SW 1271 (cell line): ENCODE measurements at regions not wholly inside any gene's neighbourhood (a gene's known extent, or its start where the extent isn't known, plus 50 kb on each side); places are given as distances from the start of the nearest gene placed in this dataset.
"Not testable (repeated sequence)": the region's sequence is repeated elsewhere in the genome, so short reads cannot be mapped to it uniquely, and the experiment has no call there.

ENCODE experiments used
- DNase-seq, 2 experiments: peaks; one replicate each; lab custom pipeline; 2025; lab: John Stamatoyannopoulos, UW

DNA sequence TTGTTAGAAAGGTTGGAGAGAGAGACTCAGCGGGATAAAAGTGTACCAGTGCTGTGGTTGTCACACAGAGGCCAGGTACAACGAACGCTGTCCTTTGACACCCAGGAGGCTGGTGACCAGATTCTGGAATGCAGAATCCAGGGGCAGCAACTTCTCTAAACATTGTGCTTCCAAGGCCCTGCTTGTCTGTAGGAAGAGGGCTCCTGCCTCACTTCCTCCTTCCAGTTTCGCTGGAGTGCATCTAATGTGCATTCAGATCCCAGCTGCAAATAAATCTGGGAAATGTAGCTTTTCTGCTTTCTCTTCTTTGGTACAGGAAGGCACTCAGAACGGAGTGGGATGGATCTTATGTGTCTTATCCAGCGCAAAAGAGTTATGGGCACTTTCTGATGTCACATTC is 171.8 kb upstream of the ATP5MC3 start:
- no peak for DNase-seq

DNA sequence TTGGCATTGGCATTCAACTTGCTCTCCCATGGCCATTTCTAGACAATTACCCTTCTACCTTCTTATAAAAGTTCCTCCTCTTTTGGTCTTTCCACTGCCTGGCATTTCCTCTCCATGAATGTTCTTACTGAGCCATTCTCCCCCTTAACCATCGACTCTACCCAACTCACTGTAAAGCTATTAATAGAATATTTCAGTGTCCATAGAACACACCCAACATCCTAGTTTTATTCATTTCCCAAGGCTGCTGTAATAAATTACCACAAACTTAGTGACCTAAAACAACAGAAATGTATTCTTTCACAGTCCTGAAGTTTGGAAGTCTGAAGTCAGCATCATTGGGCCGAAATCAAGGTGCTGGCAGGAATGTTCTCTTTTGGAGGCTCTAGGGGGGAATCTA is 170.0 kb upstream of the ATP5MC3 start:
- DNase-seq, result no peak

DNA sequence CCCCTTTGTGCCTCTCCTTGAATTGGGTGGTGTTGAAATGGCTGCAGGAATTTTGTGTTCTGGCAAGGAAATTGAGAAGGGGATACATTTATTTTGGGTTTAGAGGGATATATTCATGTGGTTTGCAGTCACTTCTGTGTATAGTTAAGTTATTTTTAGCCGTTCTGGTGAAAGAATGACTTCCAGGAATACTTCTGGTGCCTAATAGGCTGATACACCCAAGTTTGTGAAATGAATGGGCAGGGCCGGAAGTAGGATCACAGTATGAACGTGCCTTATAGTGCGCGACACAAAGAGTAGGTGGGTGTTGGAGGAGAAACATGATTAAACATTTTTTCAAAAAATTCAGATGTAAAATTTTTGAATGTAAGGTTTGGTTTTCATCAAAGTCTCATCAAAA is 168.6 kb upstream of the ATP5MC3 start:
- no peak for DNase-seq

- no peak for DNase-seq
Observed at GRCh38 chr2:175342085-175342484, 160.6 kb upstream of the ATP5MC3 start.

- DNase-seq, result no peak
Observed at GRCh38 chr2:175330195-175330594, 148.7 kb upstream of the ATP5MC3 start.

- DNase-seq, result no peak
Observed at GRCh38 chr2:175326801-175327200, 145.3 kb upstream of the ATP5MC3 start.

DNA sequence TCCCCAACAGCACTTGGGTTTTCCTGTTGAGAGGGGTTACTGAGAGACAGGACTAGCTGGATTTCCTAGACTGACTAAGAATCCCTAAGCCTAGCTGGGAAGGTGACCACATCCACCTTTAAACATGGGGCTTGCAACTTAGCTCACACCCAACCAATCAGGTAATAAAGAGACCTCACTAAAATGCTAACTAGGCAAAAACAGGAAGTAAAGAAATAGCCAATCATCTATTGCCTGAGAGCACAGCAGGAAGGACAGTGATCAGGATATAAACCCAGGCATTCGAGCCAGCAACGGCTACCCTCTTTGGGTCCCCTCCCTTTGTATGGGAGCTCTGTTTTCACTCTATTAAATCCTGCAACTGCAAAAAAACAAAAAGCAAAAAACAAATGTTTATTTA is 144.7 kb upstream of the ATP5MC3 start:
- not testable (repeated sequence) for DNase-seq

DNA sequence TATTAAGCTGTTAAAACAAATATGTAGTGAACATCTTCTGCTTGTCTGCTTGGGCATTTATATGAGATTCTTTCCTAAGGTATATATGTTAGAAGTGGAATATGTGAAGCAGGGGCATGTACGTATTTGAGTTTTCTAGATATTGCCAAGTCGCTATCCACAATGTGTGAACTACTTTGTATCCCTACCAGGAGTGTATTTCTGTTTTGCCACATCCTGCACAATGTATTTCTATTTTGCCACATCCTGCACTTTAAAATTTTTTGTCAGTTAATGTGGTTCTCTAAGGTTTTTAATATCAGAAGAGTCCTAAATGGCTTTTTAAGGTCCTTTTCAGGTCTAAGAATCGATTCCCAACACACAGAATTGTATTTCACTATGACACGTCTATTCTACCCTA is 141.7 kb upstream of the ATP5MC3 start:
- DNase-seq, result no peak

DNA sequence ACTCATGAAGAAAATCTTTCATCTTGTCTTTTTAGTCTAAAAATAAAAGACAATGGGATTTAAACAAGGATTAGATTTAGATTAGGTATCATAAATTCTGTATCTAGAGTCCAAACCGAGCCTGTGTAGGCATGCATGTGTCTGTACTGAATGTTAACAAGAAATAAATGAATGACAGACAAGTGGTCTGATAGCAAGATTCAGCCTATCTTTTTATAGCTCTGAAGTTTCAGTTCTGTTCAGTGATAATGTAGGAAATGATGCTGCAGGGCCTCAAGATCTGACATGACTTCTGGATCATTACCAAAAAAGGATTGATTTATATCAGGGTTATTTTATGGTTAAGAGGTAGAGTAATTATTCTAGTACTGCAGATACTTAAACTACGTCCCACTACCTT is 137.0 kb upstream of the ATP5MC3 start:
- no peak for DNase-seq

GRCh38 chr2:175317751-175318150 is 136.2 kb upstream of the ATP5MC3 start:
- DNase-seq, result no peak

- DNase-seq, result no peak
Observed at GRCh38 chr2:175312137-175312536, 130.6 kb upstream of the ATP5MC3 start.

DNA sequence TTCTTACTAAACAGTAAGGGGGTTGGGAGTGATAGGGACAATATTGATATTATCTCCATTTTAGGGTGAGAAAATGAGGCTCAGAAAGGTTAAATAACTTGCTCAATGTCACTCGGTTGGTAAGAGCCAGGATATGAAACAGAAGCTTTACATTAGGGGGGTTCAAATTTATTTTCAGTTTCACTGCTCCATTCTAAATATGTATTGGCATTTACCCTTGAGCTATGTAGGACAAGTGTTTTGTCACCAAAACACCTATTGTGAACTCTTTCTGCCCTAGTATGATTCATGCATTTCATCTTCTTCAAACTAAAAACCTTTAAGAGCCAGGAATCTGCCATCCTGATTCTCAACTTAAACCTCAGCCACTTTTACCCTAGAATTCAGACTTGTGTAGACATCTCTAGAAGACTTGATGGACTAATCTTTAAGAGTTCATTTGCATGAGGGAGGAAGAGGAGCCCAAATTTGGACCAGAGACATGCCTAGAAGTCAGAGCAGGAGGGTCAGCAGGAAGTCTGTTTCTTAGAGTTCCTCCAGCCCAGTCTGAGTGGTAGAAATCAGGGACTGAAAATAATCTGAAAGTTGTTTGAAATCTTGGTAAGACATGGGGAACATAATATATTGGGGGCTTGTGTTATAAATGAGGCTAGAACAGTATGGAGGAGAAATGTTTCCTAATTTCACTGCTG is 129.4 kb upstream of the ATP5MC3 start:
- DNase-seq, result no peak

- DNase-seq, result peak in 1 of 2 experiments; percentile 10
Observed at GRCh38 chr2:175309799-175310198, 128.3 kb upstream of the ATP5MC3 start.

DNA sequence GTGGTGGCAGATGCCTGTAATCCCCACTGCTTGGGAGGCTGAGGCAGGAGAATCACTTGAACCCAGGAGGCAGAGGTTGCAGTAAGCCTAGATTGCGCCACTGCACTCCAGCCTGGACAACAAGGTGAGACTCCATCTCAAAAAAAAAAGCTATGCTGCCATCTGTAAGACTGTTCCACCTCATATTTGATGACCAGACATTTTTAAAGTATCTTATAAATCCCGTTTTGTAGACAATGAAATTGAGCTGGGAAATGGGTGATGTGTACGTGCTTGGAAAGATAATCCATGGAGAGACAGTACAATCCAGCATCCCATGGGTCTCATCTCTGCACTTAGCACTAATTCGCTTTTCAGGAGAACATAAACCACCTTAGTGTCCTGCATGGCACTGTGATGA is 126.5 kb upstream of the ATP5MC3 start:
- DNase-seq, result no peak

GRCh38 chr2:175304541-175304940 is 123.0 kb upstream of the ATP5MC3 start:
- DNase-seq, result no peak

DNA sequence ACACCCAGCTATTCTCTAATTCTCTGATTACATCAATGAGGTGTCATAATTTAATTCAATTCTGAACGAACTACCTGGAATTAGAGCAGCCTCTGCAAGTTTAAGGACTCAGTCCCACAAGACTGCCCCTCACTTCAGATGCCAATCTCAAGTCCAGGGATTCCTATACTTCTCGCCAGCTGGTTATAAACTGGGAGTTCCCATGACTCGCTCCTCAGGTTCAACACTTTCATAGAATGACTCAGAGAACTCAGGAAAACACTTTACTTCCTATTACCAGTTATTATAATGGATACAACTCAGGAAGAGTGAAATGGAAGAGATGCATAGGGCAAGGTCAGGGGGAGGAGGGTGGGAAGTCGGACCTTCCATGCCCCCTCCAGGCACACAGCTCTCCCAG is 112.3 kb upstream of the ATP5MC3 start:
- DNase-seq, result no peak

DNA sequence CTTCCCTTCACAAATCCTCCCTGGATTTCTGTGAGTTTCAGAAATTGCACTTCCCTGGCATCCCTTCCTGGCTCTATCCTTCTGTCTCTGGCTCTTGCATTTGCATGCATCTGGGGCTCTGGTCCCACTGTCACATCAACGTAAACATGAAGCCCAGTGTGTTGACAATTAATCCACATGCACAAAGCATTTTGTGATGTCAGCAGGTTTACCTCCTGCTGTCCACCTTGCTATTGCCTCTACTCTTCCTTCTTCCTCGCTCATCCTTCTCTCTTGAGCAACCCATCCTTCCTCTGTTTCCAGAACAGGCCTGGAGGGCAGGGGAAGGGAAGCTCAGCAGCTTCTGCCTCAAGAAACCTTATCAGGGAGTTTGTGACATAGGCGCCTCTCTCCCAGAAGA is 111.7 kb upstream of the ATP5MC3 start:
- DNase-seq, result no peak

DNA sequence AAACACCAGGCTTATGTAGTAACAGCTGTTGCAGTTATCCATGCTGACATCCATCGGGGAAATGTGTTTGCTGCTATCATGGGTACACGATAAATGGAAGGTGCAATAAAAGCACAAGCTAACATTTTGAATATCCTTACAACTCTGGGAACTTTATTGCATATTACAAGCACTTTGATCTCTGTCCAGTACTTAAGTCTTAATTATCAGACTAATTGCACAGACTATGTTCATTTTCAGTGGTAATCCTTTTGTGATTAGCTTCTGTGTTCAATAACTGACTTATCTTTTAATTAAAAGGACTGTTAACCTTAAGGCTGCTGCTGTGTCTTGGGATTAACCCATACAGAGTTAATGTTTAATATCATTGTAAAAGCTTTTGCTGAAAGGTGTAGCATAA is 101.4 kb upstream of the ATP5MC3 start:
- no peak for DNase-seq

GRCh38 chr2:175282300-175282699 is 100.8 kb upstream of the ATP5MC3 start:
- peak in 1 of 2 experiments; percentile 45 for DNase-seq

DNA sequence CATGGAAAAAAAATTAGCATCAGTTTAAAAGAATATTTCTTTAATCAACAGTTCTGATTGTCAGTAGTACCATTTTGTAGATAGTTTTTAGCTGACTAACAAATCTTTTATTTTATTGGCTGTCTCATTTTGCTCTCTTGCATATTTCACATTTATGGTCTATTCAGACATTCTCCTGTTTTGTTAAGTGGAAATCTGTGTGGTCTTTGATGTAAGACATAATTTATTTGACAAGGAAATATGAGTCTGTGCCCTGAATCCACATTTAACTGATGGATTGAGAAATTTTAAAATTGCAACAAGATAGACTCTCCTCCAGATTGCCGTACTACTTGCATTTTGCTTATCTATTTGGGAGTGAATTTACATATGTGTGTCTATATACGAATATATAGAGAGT is 96.3 kb upstream of the ATP5MC3 start:
- no peak for DNase-seq

GRCh38 chr2:175275539-175275938 is 94.0 kb upstream of the ATP5MC3 start:
- no peak for DNase-seq

DNA sequence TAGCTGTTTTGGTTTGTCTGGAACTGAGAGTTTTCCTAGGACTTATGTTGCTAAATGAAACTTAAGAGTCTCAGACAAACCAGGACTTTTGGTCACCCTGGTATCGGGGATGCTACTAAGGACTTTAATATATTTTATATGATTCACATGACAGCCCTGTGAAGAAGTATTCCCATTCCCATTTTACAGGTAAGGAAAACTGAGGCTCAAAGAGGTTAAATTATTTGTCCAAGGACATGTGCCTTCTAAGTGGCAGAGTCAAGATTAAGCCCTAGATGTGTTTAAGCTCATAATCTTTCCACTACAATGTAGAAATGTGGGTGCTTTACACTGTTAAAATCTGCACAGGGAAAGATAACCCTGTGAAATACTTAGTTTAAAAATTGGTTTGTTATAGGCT is 77.7 kb upstream of the ATP5MC3 start:
- DNase-seq, result no peak

- DNase-seq, result no peak
Observed at GRCh38 chr2:175256806-175257585, 75.5 kb upstream of the ATP5MC3 start.

DNA sequence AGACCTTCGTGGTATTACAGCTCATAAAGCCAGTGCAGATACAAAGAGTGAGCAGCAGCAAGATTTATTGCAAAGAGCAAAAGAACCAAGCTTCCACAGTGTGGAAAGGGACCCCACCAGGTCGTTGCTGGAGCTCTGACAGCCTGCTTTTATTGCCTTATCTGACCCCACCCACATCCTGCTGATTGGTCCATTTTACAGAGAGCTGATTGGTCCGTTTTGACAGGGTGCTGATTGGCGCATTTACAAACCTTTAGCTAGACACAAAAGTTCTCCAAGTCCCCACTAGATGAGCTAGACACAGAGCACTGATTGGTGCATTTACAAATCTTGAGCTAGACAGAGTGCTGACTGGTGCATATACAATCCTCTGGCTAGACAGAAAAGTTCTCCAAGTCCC is 74.9 kb upstream of the ATP5MC3 start:
- not testable (repeated sequence) for DNase-seq
